ENCODE measurements at regions not wholly inside any gene's neighbourhood (a gene's known extent, or its start where the extent isn't known, plus 50 kb on each side); places are given as distances from the start of the nearest gene placed in this dataset.
A peak's percentile ranks its signal among the peaks of the same experiment; 100 is the strongest.

- no peaks in the 10 kb centered on the region for H3K4me1 ChIP-seq
- no peak overlapping the region for H3K4me3 ChIP-seq
- peak; percentile 56 to 71 for DNase-seq (ENCODE audit: low spot score in 2 of 2)
- H3K27me3 ChIP-seq = no peaks in the 10 kb centered on the region
- no peaks in the 10 kb centered on the region for H3K36me3 ChIP-seq
- no peaks in the 10 kb centered on the region for H3K9me3 ChIP-seq
- no peak overlapping the region for H3K27ac ChIP-seq
- TF ChIP-seq POLR2A (IDR thresholded peaks at IDR 0.05) (no peak), CTCF (IDR thresholded peaks at IDR 0.05) (peak in 2 of 3 donors; percentile 66 to 81)
- intact Hi-C loops (cut with DNase I; ENCODE audit: low total_unique reads) = no loop called here
Observed at GRCh38 chr6:188821-189655, 103.2 kb upstream of the DUSP22 start.

GRCh38 chr6:189676-190075, 102.6 kb upstream of the DUSP22 start:
- no peak for DNase-seq (ENCODE audit: low spot score in 2 of 2)
- TF ChIP-seq POLR2A (IDR thresholded peaks at IDR 0.05) = no peak
- no peak for TF ChIP-seq CTCF (IDR thresholded peaks at IDR 0.05)
- TF ChIP-seq POLR2AphosphoS5 (IDR thresholded peaks at IDR 0.05) = no peak
- Histone ChIP-seq H3K4me3 (no peak overlapping the region), H3K27me3 (no peaks in the 10 kb centered on the region), H3K36me3 (no peaks in the 10 kb centered on the region), H3K4me1 (no peaks in the 10 kb centered on the region), H3K27ac (no peak overlapping the region), H3K9me3 (no peaks in the 10 kb centered on the region)
- intact Hi-C loops (cut with DNase I; ENCODE audit: low total_unique reads) = no loop called here

GRCh38 chr6:190596-191395, 101.5 kb upstream of the DUSP22 start:
- intact Hi-C loops (cut with DNase I; ENCODE audit: low total_unique reads) = no loop called here

GRCh38 chr6:191487-192312, 100.6 kb upstream of the DUSP22 start:
- DNase-seq (ENCODE audit: low spot score in 2 of 2) = no peak
- H3K9me3 ChIP-seq = no peaks in the 10 kb centered on the region
- H3K36me3 ChIP-seq = no peaks in the 10 kb centered on the region
- no peaks in the 10 kb centered on the region for H3K27me3 ChIP-seq
- no peak overlapping the region for H3K27ac ChIP-seq
- intact Hi-C loops (cut with DNase I; ENCODE audit: low total_unique reads) = no loop called here
- TF ChIP-seq POLR2AphosphoS5 (IDR thresholded peaks at IDR 0.05) = no peak
- no peak for TF ChIP-seq CTCF (IDR thresholded peaks at IDR 0.05)
- TF ChIP-seq POLR2A (IDR thresholded peaks at IDR 0.05) = no peak
- H3K4me3 ChIP-seq = no peak overlapping the region
- H3K4me1 ChIP-seq = no peaks in the 10 kb centered on the region

More at GRCh38 chr6:190596-191395, 101.5 kb upstream of the DUSP22 start:
- no peaks in the 10 kb centered on the region for H3K4me1 ChIP-seq
- no peak for TF ChIP-seq POLR2AphosphoS5 (IDR thresholded peaks at IDR 0.05)
- TF ChIP-seq CTCF (IDR thresholded peaks at IDR 0.05) = no peak
- no peak for TF ChIP-seq POLR2A (IDR thresholded peaks at IDR 0.05)
- no peaks in the 10 kb centered on the region for H3K36me3 ChIP-seq
- no peak overlapping the region for H3K27ac ChIP-seq
- no peaks in the 10 kb centered on the region for H3K27me3 ChIP-seq
- no peaks in the 10 kb centered on the region for H3K9me3 ChIP-seq
- H3K4me3 ChIP-seq = no peak overlapping the region
- no peak for DNase-seq (ENCODE audit: low spot score in 2 of 2)

Data from breast epithelium (tissue), 4 donors.